ENCODE measurements at regions not wholly inside any gene's neighbourhood (a gene's known extent, or its start where the extent isn't known, plus 50 kb on each side); places are given as distances from the start of the nearest gene placed in this dataset.

DNA sequence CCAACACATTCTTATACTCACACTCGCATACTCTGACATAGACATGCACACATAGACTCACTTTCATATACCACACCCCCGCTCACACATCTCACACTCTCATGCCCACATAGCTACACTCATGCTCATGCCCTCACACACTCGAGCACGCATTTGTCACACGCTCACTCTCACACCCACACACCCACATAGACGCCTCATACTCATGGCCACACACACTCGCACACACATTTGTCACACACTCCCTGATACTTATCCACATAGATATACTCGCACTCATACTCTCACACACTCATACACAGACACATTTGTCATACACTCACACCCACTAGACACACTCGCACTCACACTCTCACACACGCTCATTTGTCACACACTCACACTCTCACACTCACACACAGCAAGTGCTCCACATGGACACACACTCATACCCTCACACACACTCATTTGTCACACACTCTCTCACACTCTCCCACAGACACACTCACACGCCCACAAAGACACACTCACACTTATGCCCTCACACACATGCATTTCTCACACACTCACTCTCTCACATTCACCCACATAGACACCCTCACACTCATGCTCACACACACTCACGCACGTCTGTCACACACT lies 50.9 kb downstream of the TNP1 start:
- ChIA-PET CTCF (no interaction called here), POLR2A (ENCODE audit: low non-redundant PET) (no interaction called here)
- intact Hi-C loops (cut with micrococcal nuclease; ENCODE audit: unreplicated experiment), result no loop called here
- H3K9me3 ChIP-seq (ENCODE audit: low read depth, low read length, poor library complexity, severe bottlenecking), result no peaks in the 10 kb centered on the region
- H3K4me1 ChIP-seq (ENCODE audit: insufficient read depth, low read length, poor library complexity, severe bottlenecking), result no peaks in the 10 kb centered on the region
- H3K4me3 ChIP-seq (ENCODE audit: low read depth, low read length, poor library complexity, severe bottlenecking), result no peak overlapping the region
- no peak overlapping the region for H3K27ac ChIP-seq (ENCODE audit: low read depth, low read length, poor library complexity, severe bottlenecking)
- TF ChIP-seq, protein P1, sequence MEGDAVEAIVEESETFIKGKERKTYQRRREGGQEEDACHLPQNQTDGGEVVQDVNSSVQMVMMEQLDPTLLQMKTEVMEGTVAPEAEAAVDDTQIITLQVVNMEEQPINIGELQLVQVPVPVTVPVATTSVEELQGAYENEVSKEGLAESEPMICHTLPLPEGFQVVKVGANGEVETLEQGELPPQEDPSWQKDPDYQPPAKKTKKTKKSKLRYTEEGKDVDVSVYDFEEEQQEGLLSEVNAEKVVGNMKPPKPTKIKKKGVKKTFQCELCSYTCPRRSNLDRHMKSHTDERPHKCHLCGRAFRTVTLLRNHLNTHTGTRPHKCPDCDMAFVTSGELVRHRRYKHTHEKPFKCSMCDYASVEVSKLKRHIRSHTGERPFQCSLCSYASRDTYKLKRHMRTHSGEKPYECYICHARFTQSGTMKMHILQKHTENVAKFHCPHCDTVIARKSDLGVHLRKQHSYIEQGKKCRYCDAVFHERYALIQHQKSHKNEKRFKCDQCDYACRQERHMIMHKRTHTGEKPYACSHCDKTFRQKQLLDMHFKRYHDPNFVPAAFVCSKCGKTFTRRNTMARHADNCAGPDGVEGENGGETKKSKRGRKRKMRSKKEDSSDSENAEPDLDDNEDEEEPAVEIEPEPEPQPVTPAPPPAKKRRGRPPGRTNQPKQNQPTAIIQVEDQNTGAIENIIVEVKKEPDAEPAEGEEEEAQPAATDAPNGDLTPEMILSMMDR (conservative IDR thresholded peaks at IDR 0.05; ENCODE audit: low read depth, low read length), result no peak
- TF ChIP-seq EZH2 (IDR thresholded peaks at IDR 0.05; ENCODE audit: borderline replicate concordance, low read depth, low read length, poor library complexity, severe bottlenecking), result no peak
- no peaks in the 10 kb centered on the region for H3K36me3 ChIP-seq (ENCODE audit: insufficient read depth, low read length, poor library complexity, severe bottlenecking)
- no peak for DNase-seq (ENCODE audit: low spot score)
- H3K27me3 ChIP-seq (replicated peaks; ENCODE audit: insufficient read depth, low read depth, low read length, poor library complexity), result peaks cover 5% of the 10 kb centered on the region
- BruUV-seq (replicated peaks), result no TSS peak

DNA sequence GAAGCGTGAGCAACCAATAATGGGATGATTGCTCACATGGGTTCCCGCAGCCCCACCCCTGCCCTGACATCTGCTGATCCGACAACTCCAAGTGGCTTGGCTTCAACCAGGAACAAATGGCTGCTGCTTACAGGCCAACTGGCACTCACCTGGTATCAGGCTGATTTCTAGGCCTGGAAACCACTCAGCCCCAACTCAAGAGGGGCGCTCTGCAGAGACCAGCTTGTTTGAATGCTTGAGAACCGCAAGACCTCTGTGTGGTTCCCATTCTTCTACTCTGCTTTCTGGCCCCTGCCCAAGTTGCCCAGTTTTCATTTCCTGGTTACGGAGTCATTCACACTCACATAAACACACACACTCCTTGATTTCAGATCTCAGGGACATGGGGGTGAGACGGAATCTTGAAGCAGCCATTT lies 52.0 kb downstream of the TNP1 start:
- TF ChIP-seq, protein P1 (conservative IDR thresholded peaks at IDR 0.05; ENCODE audit: low read depth, low read length), result no peak
- TF ChIP-seq EZH2 (IDR thresholded peaks at IDR 0.05; ENCODE audit: borderline replicate concordance, low read depth, low read length, poor library complexity, severe bottlenecking), result no peak

DNA sequence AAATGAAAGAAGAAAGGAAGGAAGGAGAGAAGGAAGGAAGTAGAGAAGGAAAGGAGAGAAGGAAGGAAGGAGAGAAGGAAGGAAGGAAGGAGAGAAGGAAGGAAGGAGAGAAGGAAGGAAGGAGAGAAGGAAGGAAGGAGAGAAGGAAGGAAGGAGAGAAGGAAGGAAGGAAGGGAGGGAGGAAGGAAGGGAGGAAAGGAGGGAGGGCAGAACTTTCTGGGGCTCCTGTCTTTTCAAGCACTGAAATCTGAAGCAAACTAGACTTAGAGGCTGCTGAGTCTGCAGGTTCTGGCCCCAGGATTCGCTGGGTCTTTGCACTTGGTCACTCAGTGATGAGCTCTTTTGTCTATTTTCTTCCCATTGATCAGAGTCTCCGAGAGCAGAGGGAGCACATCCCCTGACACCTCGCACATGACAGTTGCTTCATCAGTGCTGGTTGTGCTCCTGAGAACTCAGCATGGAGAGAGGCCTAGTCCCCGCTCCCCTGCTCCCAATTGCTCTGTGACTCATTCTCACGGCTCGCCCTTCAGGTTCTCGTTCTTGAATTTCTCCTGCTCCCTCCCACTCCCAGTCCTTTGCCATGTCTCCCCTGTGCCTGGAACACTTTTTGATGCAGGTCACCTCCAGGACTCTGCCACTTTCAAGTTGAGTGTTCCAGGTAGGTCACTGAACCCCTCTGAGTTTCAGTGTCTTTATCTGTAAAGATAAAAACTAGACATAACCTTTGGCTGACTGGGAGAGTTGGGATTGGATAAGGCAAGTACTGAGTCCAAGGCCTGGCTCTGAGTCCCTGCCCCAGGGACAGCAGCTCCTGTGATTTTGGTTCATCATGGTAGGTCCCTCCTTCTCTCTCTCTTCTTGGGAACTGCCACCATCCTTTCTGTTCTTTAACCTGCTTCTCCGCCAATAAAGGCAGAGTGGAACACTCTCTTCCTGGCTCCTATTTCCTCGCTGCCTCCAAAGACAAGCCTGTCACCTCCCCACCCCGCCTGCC lies 55.2 kb downstream of the TNP1 start:
- DNase-seq (ENCODE audit: low spot score), result no peak
- H3K9me3 ChIP-seq (ENCODE audit: low read depth, low read length, poor library complexity, severe bottlenecking), result no peaks in the 10 kb centered on the region
- ChIA-PET CTCF (no interaction called here), POLR2A (ENCODE audit: low non-redundant PET) (no interaction called here)
- intact Hi-C loops (cut with micrococcal nuclease; ENCODE audit: unreplicated experiment), result no loop called here
- no peak overlapping the region for H3K27ac ChIP-seq (ENCODE audit: low read depth, low read length, poor library complexity, severe bottlenecking)
- no peaks in the 10 kb centered on the region for H3K4me1 ChIP-seq (ENCODE audit: insufficient read depth, low read length, poor library complexity, severe bottlenecking)
- H3K36me3 ChIP-seq (ENCODE audit: insufficient read depth, low read length, poor library complexity, severe bottlenecking), result no peaks in the 10 kb centered on the region
- no peak for TF ChIP-seq EZH2 (IDR thresholded peaks at IDR 0.05; ENCODE audit: borderline replicate concordance, low read depth, low read length, poor library complexity, severe bottlenecking)
- TF ChIP-seq, protein P1 (conservative IDR thresholded peaks at IDR 0.05; ENCODE audit: low read depth, low read length), result no peak
- BruUV-seq (replicated peaks), result no TSS peak
- H3K27me3 ChIP-seq (replicated peaks; ENCODE audit: insufficient read depth, low read depth, low read length, poor library complexity), result no peaks in the 10 kb centered on the region
- H3K4me3 ChIP-seq (ENCODE audit: low read depth, low read length, poor library complexity, severe bottlenecking), result no peak overlapping the region

More for the DNA sequence above, 52.0 kb downstream of the TNP1 start:
- H3K36me3 ChIP-seq (ENCODE audit: insufficient read depth, low read length, poor library complexity, severe bottlenecking), result no peaks in the 10 kb centered on the region
- CTCF ChIA-PET, result no interaction called here
- no peak overlapping the region for H3K4me3 ChIP-seq (ENCODE audit: low read depth, low read length, poor library complexity, severe bottlenecking)
- intact Hi-C loops (cut with micrococcal nuclease; ENCODE audit: unreplicated experiment), result no loop called here
- no peaks in the 10 kb centered on the region for H3K9me3 ChIP-seq (ENCODE audit: low read depth, low read length, poor library complexity, severe bottlenecking)
- POLR2A ChIA-PET (ENCODE audit: low non-redundant PET), result no interaction called here
- BruUV-seq (replicated peaks), result no TSS peak
- H3K27me3 ChIP-seq (replicated peaks; ENCODE audit: insufficient read depth, low read depth, low read length, poor library complexity), result no peaks in the 10 kb centered on the region
- H3K4me1 ChIP-seq (ENCODE audit: insufficient read depth, low read length, poor library complexity, severe bottlenecking), result no peaks in the 10 kb centered on the region
- no peak overlapping the region for H3K27ac ChIP-seq (ENCODE audit: low read depth, low read length, poor library complexity, severe bottlenecking)
- DNase-seq (ENCODE audit: low spot score), result no peak

All from A673 (cell line).